H9 (cell line): ENCODE measurements at regions not wholly inside any gene's neighbourhood (a gene's known extent, or its start where the extent isn't known, plus 50 kb on each side); places are given as distances from the start of the nearest gene placed in this dataset.

Experiments used
- DNase-seq: peaks from one replicate; pipeline ENCODE4 v3.0.0-alpha.2; 2017
- H2AFZ ChIP-seq: one replicate; pipeline ENCODE4 v1.6.1; 2013; ENCODE audit warnings: mild to moderate bottlenecking, low read length, control low read depth, moderate library complexity
- H2AK5ac ChIP-seq: 2 replicates; pipeline ENCODE4 v1.6.1; 2013; ENCODE audit warnings: low read length, control low read depth, mixed read lengths; ENCODE audit not compliant: insufficient read length
- H2BK120ac ChIP-seq: one replicate; pipeline ENCODE4 v1.6.1; 2013; ENCODE audit warnings: low read depth, mild to moderate bottlenecking, low read length, control low read depth, inconsistent platforms; ENCODE audit not compliant: poor library complexity, severe bottlenecking
- H2BK12ac ChIP-seq: 2 replicates; pipeline ENCODE4 v1.6.1; 2013; ENCODE audit warnings: low read length, control low read depth, mixed read lengths, low read depth; ENCODE audit not compliant: insufficient read length
- H2BK15ac ChIP-seq: 2 replicates; pipeline ENCODE4 v1.6.1; 2013; ENCODE audit warnings: low read depth, low read length, control low read depth
- H2BK20ac ChIP-seq: one replicate; pipeline ENCODE4 v1.6.1; 2013; ENCODE audit warnings: low read depth, mild to moderate bottlenecking, low read length, control low read depth, inconsistent platforms; ENCODE audit not compliant: poor library complexity, severe bottlenecking
- H2BK5ac ChIP-seq: 2 replicates; pipeline ENCODE4 v1.6.1; 2013; ENCODE audit warnings: low read length, control low read depth, mixed read lengths; ENCODE audit not compliant: insufficient read length
- H3K14ac ChIP-seq: 2 replicates; pipeline ENCODE4 v1.6.1; 2013; ENCODE audit warnings: low read length, control low read depth; ENCODE audit not compliant: insufficient read depth
- H3K18ac ChIP-seq: 2 replicates; pipeline ENCODE4 v1.6.1; 2013; ENCODE audit warnings: low read depth, mild to moderate bottlenecking, mixed read lengths, low read length, control low read depth; ENCODE audit not compliant: insufficient read length
- H3K23ac ChIP-seq: 2 replicates; pipeline ENCODE4 v1.6.1; 2013; ENCODE audit warnings: low read length, control low read depth, mixed read lengths, low read depth; ENCODE audit not compliant: insufficient read length
- H3K23me2 ChIP-seq: 2 replicates; pipeline ENCODE4 v1.6.1; 2013; ENCODE audit warnings: low read depth, mild to moderate bottlenecking, mixed read lengths, low read length, control low read depth; ENCODE audit not compliant: insufficient read length, poor library complexity, severe bottlenecking
- H3K27ac ChIP-seq: 2 replicates; pipeline ENCODE4 v1.5.1; 2013; ENCODE audit warnings: low read length, control low read depth, mixed read lengths, low read depth; ENCODE audit not compliant: insufficient read length
- H3K27me3 ChIP-seq: 2 replicates; pipeline ENCODE4 v1.6.1; 2013; ENCODE audit warnings: low read length, control low read depth, inconsistent platforms; ENCODE audit not compliant: insufficient read depth
- H3K4ac ChIP-seq: 2 replicates; pipeline ENCODE4 v1.6.1; 2013; ENCODE audit warnings: low read depth, mild to moderate bottlenecking, control low read depth, inconsistent platforms, low read length, moderate library complexity
- H3K4me1 ChIP-seq: 2 replicates; pipeline ENCODE4 v1.6.1; 2013; ENCODE audit warnings: low read length, control low read depth, inconsistent platforms; ENCODE audit not compliant: insufficient read depth
- H3K4me2 ChIP-seq: 2 replicates; pipeline ENCODE4 v1.6.1; 2013; ENCODE audit warnings: low read length, control low read depth, mixed read lengths; ENCODE audit not compliant: insufficient read length, insufficient read depth
- H3K56ac ChIP-seq: 2 replicates; pipeline ENCODE4 v1.6.1; 2013; ENCODE audit warnings: low read depth, mild to moderate bottlenecking, mixed read lengths, low read length, control low read depth; ENCODE audit not compliant: insufficient read length
- H3K79me1 ChIP-seq: 2 replicates; pipeline ENCODE4 v1.6.1; 2013; ENCODE audit warnings: low read depth, mild to moderate bottlenecking, moderate library complexity, low read length, control low read depth, inconsistent platforms; ENCODE audit not compliant: insufficient read depth, poor library complexity, severe bottlenecking
- H3K79me2 ChIP-seq: 2 replicates; pipeline ENCODE4 v1.6.1; 2013; ENCODE audit warnings: low read length, control low read depth, inconsistent platforms; ENCODE audit not compliant: insufficient read depth
- H3K9ac ChIP-seq: 2 replicates; pipeline ENCODE4 v1.6.1; 2013; ENCODE audit warnings: low read length, control low read depth, mixed read lengths; ENCODE audit not compliant: insufficient read length; ENCODE audit errors: extremely low read depth
- H3K9me3 ChIP-seq: one replicate; pipeline ENCODE4 v1.6.1; 2013; ENCODE audit warnings: low read depth, low read length, inconsistent platforms; ENCODE audit not compliant: control insufficient read depth
- H3T11ph ChIP-seq: one replicate; pipeline ENCODE4 v1.6.1; 2013; ENCODE audit warnings: mild to moderate bottlenecking, low read length, control low read depth, inconsistent platforms
- H4K20me1 ChIP-seq: one replicate; pipeline ENCODE4 v1.6.1; 2013; ENCODE audit not compliant: control insufficient read depth, insufficient read length, insufficient read depth
- H4K5ac ChIP-seq: 2 replicates; pipeline ENCODE4 v1.6.1; 2013; ENCODE audit warnings: low read depth, mild to moderate bottlenecking, mixed read lengths, low read length, control low read depth; ENCODE audit not compliant: insufficient read length
- H4K8ac ChIP-seq: replicated peaks from 2 replicates; pipeline ENCODE4 v1.6.1; 2013; ENCODE audit warnings: low read length, control low read depth, mixed read lengths, low read depth; ENCODE audit not compliant: insufficient read length
- H4K91ac ChIP-seq: 2 replicates; pipeline ENCODE4 v1.6.1; 2013; ENCODE audit warnings: low read depth, mild to moderate bottlenecking, moderate library complexity, mixed read lengths, low read length, control low read depth; ENCODE audit not compliant: insufficient read length
- H3K27ac Mint-ChIP-seq, 3 experiments: 2 replicates in 2 of 3; 3 replicates in 1 of 3; pipeline ENCODE4 v1.8.0; 2020 to 2021; ENCODE audit warnings: mixed read lengths in 3 of 3, mild to moderate bottlenecking in 1 of 3, moderate library complexity in 1 of 3
- H3K27me3 Mint-ChIP-seq: 2 replicates; pipeline ENCODE4 v1.8.0; 2021; ENCODE audit warnings: low read depth, mild to moderate bottlenecking, moderate library complexity, mixed read lengths
- H3K36me3 Mint-ChIP-seq, 3 experiments: 2 replicates in 2 of 3; 3 replicates in 1 of 3; pipeline ENCODE4 v1.8.0; 2020 to 2021; ENCODE audit warnings: low read depth in 3 of 3, mixed read lengths in 3 of 3; ENCODE audit not compliant: insufficient read depth in 1 of 3
- H3K4me1 Mint-ChIP-seq, 2 experiments: 2 replicates each; pipeline ENCODE4 v1.8.0; 2020; ENCODE audit warnings: mixed read lengths in 2 of 2
- H3K4me3 Mint-ChIP-seq, 2 experiments: 2 replicates in 1 of 2; 3 replicates in 1 of 2; pipeline ENCODE4 v1.8.0; 2020 to 2021; ENCODE audit warnings: mild to moderate bottlenecking in 2 of 2, mixed read lengths in 2 of 2, moderate library complexity in 1 of 2
- H3K9me3 Mint-ChIP-seq, 2 experiments: 2 replicates in 1 of 2; 3 replicates in 1 of 2; pipeline ENCODE4 v1.8.0; 2020; ENCODE audit warnings: mild to moderate bottlenecking in 2 of 2, mixed read lengths in 2 of 2, moderate library complexity in 1 of 2
- WGBS: extraction: QIAGEN DNeasy Blood & Tissue Kit; methylation state at CpG from one replicate; pipeline ENCODE4 v1.1.7; 2013; ENCODE audit warnings: missing lambda C conversion rate, low lambda C conversion rate, mixed read lengths; ENCODE audit not compliant: insufficient read length; ENCODE audit errors: extremely low coverage; 5-methylcytosine and 5-hydroxymethylcytosine counted together
- TF ChIP-seq, protein P1 (sequence below): fragments of 200-600 bp; sonication (generic); conservative IDR thresholded peaks from 3 replicates; pipeline ENCODE4 v1.8.0; 2021; ENCODE audit warnings: antibody characterized with exemption, mild to moderate bottlenecking

DNA sequence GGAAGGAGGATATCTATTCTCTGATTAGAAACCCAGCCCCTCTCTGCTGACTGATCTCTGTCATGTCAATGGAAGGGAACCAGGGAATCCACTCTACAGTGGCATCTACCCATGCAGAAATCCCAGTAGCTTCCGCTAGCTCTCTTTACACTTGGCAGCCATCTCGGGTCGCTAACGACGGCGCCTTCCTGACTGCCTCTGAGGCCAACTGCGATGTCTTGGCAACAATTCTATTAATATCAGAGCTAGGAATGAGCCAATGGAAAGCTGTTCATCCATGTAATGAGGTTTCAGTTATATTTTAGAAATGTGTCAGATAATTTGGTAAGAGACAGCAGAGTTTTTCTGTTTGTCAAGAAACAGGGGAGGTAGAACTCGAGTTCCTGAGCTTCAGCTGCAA, 67.6 kb upstream of the ATP10B start:
- H3K27ac ChIP-seq, result no peak overlapping the region
- no peaks in the 10 kb centered on the region for H3K23me2 ChIP-seq
- H3K9me3 ChIP-seq, result no peaks in the 10 kb centered on the region
- H3K27ac Mint-ChIP-seq, result no peak overlapping the region
- no peaks in the 10 kb centered on the region for H3K27me3 ChIP-seq
- TF ChIP-seq, protein P1, sequence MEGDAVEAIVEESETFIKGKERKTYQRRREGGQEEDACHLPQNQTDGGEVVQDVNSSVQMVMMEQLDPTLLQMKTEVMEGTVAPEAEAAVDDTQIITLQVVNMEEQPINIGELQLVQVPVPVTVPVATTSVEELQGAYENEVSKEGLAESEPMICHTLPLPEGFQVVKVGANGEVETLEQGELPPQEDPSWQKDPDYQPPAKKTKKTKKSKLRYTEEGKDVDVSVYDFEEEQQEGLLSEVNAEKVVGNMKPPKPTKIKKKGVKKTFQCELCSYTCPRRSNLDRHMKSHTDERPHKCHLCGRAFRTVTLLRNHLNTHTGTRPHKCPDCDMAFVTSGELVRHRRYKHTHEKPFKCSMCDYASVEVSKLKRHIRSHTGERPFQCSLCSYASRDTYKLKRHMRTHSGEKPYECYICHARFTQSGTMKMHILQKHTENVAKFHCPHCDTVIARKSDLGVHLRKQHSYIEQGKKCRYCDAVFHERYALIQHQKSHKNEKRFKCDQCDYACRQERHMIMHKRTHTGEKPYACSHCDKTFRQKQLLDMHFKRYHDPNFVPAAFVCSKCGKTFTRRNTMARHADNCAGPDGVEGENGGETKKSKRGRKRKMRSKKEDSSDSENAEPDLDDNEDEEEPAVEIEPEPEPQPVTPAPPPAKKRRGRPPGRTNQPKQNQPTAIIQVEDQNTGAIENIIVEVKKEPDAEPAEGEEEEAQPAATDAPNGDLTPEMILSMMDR, result no peak
- H4K20me1 ChIP-seq, result peaks cover 3% of the 10 kb centered on the region
- no peak overlapping the region for H2BK15ac ChIP-seq
- no peak for DNase-seq
- WGBS, result no CpG with 5 or more reads among the region's 8 CpGs
- no peak overlapping the region for H2BK5ac ChIP-seq
- no peak overlapping the region for H2BK20ac ChIP-seq
- H3K36me3 Mint-ChIP-seq, result no peaks in the 10 kb centered on the region; a peak in 1 of 7 replicates
- peaks cover 19% of the 10 kb centered on the region in 2 experiments for H3K4me1 Mint-ChIP-seq
- H2AK5ac ChIP-seq, result no peak overlapping the region
- H3K79me2 ChIP-seq, result no peaks in the 10 kb centered on the region
- no peak overlapping the region for H3K9ac ChIP-seq
- no peak overlapping the region for H2BK120ac ChIP-seq
- H3K4me3 Mint-ChIP-seq, result no peak overlapping the region; a peak in 1 of 5 replicates
- H3K14ac ChIP-seq, result no peak overlapping the region; the same call in 1 of the 2 replicates
- no peaks in the 10 kb centered on the region for H3K9me3 Mint-ChIP-seq
- no peak overlapping the region for H4K8ac ChIP-seq
- H3T11ph ChIP-seq, result no peak overlapping the region
- H3K4me2 ChIP-seq, result no peak overlapping the region
- H2AFZ ChIP-seq, result no peak overlapping the region
- no peak overlapping the region for H3K56ac ChIP-seq
- H3K18ac ChIP-seq, result no peak overlapping the region
- H4K91ac ChIP-seq, result no peak overlapping the region
- H4K5ac ChIP-seq, result no peak overlapping the region
- no peak overlapping the region for H2BK12ac ChIP-seq
- no peaks in the 10 kb centered on the region for H3K4me1 ChIP-seq
- no peaks in the 10 kb centered on the region for H3K79me1 ChIP-seq
- H3K23ac ChIP-seq, result no peak overlapping the region
- H3K27me3 Mint-ChIP-seq, result no peaks in the 10 kb centered on the region
- no peak overlapping the region for H3K4ac ChIP-seq
